Suprapubic skin (tissue), 4 donors: ENCODE measurements at regions not wholly inside any gene's neighbourhood (a gene's known extent, or its start where the extent isn't known, plus 50 kb on each side); places are given as distances from the start of the nearest gene placed in this dataset.

Source experiments
- DNase-seq, 2 donors: peaks; one replicate each; pipeline ENCODE4 v3.0.0-alpha.2; 2019; ENCODE audit warnings: low spot score in 2 of 2
- H3K27ac ChIP-seq: fragments of 200-600 bp; sonication (generic); one replicate; pipeline ENCODE4 v1.5.1; 2019
- H3K27me3 ChIP-seq: fragments of 200-600 bp; sonication (generic); one replicate; pipeline ENCODE4 v1.5.1; 2019
- H3K36me3 ChIP-seq: fragments of 200-600 bp; sonication (generic); one replicate; pipeline ENCODE4 v1.5.1; 2019
- H3K4me1 ChIP-seq: fragments of 200-600 bp; sonication (generic); one replicate; pipeline ENCODE4 v1.5.1; 2019
- H3K4me3 ChIP-seq: fragments of 200-600 bp; sonication (generic); one replicate; pipeline ENCODE4 v1.5.1; 2019; ENCODE audit warnings: mild to moderate bottlenecking
- H3K9me3 ChIP-seq: fragments of 200-600 bp; sonication (generic); one replicate; pipeline ENCODE4 v1.5.1; 2019
- CTCF ChIP-seq, 2 donors: fragments of 200-600 bp in 1 of 2; fragments of 450-650 bp in 1 of 2; sonication (generic) in 1 of 2; IDR thresholded peaks; one replicate each; pipeline ENCODE4 v1.5.1; 2016 to 2019; ENCODE audit warnings: antibody characterized with exemption in 2 of 2, mild to moderate bottlenecking in 1 of 2, moderate library complexity in 1 of 2
- EP300 ChIP-seq: sonication (generic); formaldehyde crosslinking; IDR thresholded peaks from one replicate; pipeline ENCODE4 v1.6.1; 2017; ENCODE audit warnings: antibody characterized with exemption
- POLR2A ChIP-seq, 2 donors: fragments of 450-650 bp; IDR thresholded peaks; one replicate each; pipeline ENCODE4 v1.6.1; 2017; ENCODE audit warnings: antibody characterized with exemption in 2 of 2, mild to moderate bottlenecking in 2 of 2, moderate library complexity in 2 of 2
- POLR2AphosphoS5 ChIP-seq, 3 donors: sonication (generic); formaldehyde crosslinking; IDR thresholded peaks; one replicate each; pipeline ENCODE4 v1.6.1; 2017; ENCODE audit warnings: antibody characterized with exemption in 3 of 3
- WGBS: methylation state at CpG from one replicate; pipeline ENCODE4 v1.1.5; 2018; 5-methylcytosine and 5-hydroxymethylcytosine counted together

- no peak for TF ChIP-seq POLR2AphosphoS5 (IDR thresholded peaks at IDR 0.05)
- TF ChIP-seq CTCF (IDR thresholded peaks at IDR 0.05): no peak
- 55% methylated on average over 1 of the region's 1 CpG for WGBS
These were observed 55.7 kb upstream of the FAT3 start for GRCh38 chr11:92168936-92169335.

GRCh38 chr11:92167571-92167970 is 57.0 kb upstream of the FAT3 start:
- no peaks in the 10 kb centered on the region for H3K9me3 ChIP-seq
- H3K4me3 ChIP-seq: no peak overlapping the region
- 87% methylated on average over 4 of the region's 4 CpGs for WGBS
- no peak for DNase-seq
- no peak for TF ChIP-seq POLR2A (IDR thresholded peaks at IDR 0.05)
- no peak for TF ChIP-seq POLR2AphosphoS5 (IDR thresholded peaks at IDR 0.05)
- no peak for TF ChIP-seq EP300
- TF ChIP-seq CTCF (IDR thresholded peaks at IDR 0.05): no peak
- H3K36me3 ChIP-seq: no peaks in the 10 kb centered on the region
- no peaks in the 10 kb centered on the region for H3K27me3 ChIP-seq
- H3K4me1 ChIP-seq: no peaks in the 10 kb centered on the region
- H3K27ac ChIP-seq: no peak overlapping the region

More at GRCh38 chr11:92168936-92169335, 55.7 kb upstream of the FAT3 start:
- H3K4me3 ChIP-seq: no peak overlapping the region
- DNase-seq: no peak
- no peaks in the 10 kb centered on the region for H3K4me1 ChIP-seq
- no peaks in the 10 kb centered on the region for H3K9me3 ChIP-seq
- H3K27ac ChIP-seq: no peak overlapping the region
- H3K36me3 ChIP-seq: no peaks in the 10 kb centered on the region
- no peaks in the 10 kb centered on the region for H3K27me3 ChIP-seq

GRCh38 chr11:92166335-92166734 is 58.3 kb upstream of the FAT3 start:
- no peak for TF ChIP-seq CTCF (IDR thresholded peaks at IDR 0.05)
- no peak for TF ChIP-seq EP300
- no peak for TF ChIP-seq POLR2A (IDR thresholded peaks at IDR 0.05)
- no peak for TF ChIP-seq POLR2AphosphoS5 (IDR thresholded peaks at IDR 0.05)
- 85% methylated on average over 3 of the region's 3 CpGs for WGBS

GRCh38 chr11:92163879-92164278 is 60.7 kb upstream of the FAT3 start:
- DNase-seq: no peak
- TF ChIP-seq EP300: no peak
- TF ChIP-seq CTCF (IDR thresholded peaks at IDR 0.05): no peak
- TF ChIP-seq POLR2A (IDR thresholded peaks at IDR 0.05): no peak
- TF ChIP-seq POLR2AphosphoS5 (IDR thresholded peaks at IDR 0.05): no peak
- WGBS: 47% methylated on average over 1 of the region's 1 CpG

More at GRCh38 chr11:92166335-92166734, 58.3 kb upstream of the FAT3 start:
- H3K4me1 ChIP-seq: no peaks in the 10 kb centered on the region
- H3K27ac ChIP-seq: no peak overlapping the region
- H3K36me3 ChIP-seq: no peaks in the 10 kb centered on the region
- H3K27me3 ChIP-seq: no peaks in the 10 kb centered on the region
- no peaks in the 10 kb centered on the region for H3K9me3 ChIP-seq
- no peak overlapping the region for H3K4me3 ChIP-seq
- DNase-seq: no peak

GRCh38 chr11:92162776-92163175 is 61.8 kb upstream of the FAT3 start:
- H3K4me1 ChIP-seq: no peaks in the 10 kb centered on the region
- no peaks in the 10 kb centered on the region for H3K36me3 ChIP-seq
- H3K27me3 ChIP-seq: no peaks in the 10 kb centered on the region
- no peak overlapping the region for H3K27ac ChIP-seq
- DNase-seq: no peak
- no peak for TF ChIP-seq POLR2A (IDR thresholded peaks at IDR 0.05)
- TF ChIP-seq POLR2AphosphoS5 (IDR thresholded peaks at IDR 0.05): no peak
- no peak for TF ChIP-seq CTCF (IDR thresholded peaks at IDR 0.05)
- no peak for TF ChIP-seq EP300
- H3K4me3 ChIP-seq: no peak overlapping the region
- H3K9me3 ChIP-seq: no peaks in the 10 kb centered on the region
- 79% methylated on average over 2 of the region's 2 CpGs for WGBS

More at GRCh38 chr11:92163879-92164278, 60.7 kb upstream of the FAT3 start:
- H3K36me3 ChIP-seq: no peaks in the 10 kb centered on the region
- H3K4me1 ChIP-seq: no peaks in the 10 kb centered on the region
- H3K9me3 ChIP-seq: no peaks in the 10 kb centered on the region
- H3K27me3 ChIP-seq: no peaks in the 10 kb centered on the region
- H3K27ac ChIP-seq: no peak overlapping the region
- H3K4me3 ChIP-seq: no peak overlapping the region
